Nephron progenitor cell (in vitro differentiated cells): ENCODE measurements at regions not wholly inside any gene's neighbourhood (a gene's known extent, or its start where the extent isn't known, plus 50 kb on each side); places are given as distances from the start of the nearest gene placed in this dataset.

ENCODE experiments used
- DNase-seq: peaks from one replicate; pipeline ENCODE4 v3.0.0; 2021
- H3K27ac Mint-ChIP-seq: 2 replicates; pipeline ENCODE4 v1.8.0; 2021; ENCODE audit warnings: mild to moderate bottlenecking, moderate library complexity, mixed read lengths
- H3K27me3 Mint-ChIP-seq: 2 replicates; pipeline ENCODE4 v1.8.0; 2021; ENCODE audit warnings: mild to moderate bottlenecking, low read depth, mixed read lengths; ENCODE audit not compliant: poor library complexity
- H3K36me3 Mint-ChIP-seq: 2 replicates; pipeline ENCODE4 v1.8.0; 2021; ENCODE audit warnings: low read depth, mixed read lengths
- H3K4me1 Mint-ChIP-seq: 2 replicates; pipeline ENCODE4 v1.8.0; 2021; ENCODE audit warnings: mixed read lengths
- H3K4me3 Mint-ChIP-seq: 2 replicates; pipeline ENCODE4 v1.8.0; 2021; ENCODE audit warnings: mild to moderate bottlenecking, moderate library complexity, mixed read lengths
- H3K9me3 Mint-ChIP-seq: 2 replicates; pipeline ENCODE4 v1.8.0; 2021; ENCODE audit warnings: mild to moderate bottlenecking, moderate library complexity, mixed read lengths
- CTCF ChIP-seq: fragments of 200-600 bp; sonication (generic); IDR thresholded peaks from 2 replicates; pipeline ENCODE4 v1.5.0; 2021; ENCODE audit warnings: antibody characterized with exemption

DNA sequence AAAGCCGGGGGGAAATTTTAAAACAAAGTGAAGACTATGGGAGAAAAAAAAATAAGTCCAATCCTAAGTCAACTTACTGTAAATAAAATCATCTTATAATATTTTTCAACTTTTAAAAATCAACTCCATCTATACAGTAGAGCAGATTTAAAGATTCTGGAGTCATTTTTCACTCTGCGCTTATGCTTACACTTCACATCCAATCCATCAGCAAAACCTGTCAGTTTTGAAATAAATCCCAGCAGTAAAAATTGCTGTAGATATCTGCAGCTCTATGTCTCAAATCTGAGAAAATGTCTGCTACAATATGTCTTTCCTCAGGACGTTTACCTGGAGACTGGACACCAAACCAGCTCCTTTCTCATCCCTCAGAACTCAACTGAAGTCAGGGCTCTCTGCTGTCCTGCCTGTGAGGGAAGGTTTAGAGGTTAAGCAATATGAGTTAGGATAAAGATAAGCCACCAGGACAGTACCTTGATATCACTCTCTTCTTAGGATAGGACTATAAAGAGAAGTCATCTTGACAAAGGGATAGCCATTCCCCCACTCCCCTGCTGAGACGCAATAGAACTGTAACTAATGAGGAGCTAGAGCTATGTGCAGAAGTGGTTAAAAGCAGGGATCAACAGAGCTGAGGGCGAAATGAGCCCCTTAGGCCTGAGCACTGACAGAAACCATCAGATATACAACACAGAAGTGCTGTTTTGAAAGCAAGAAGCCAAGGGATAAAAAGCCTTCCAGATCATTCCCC lies 254.7 kb upstream of the KLHL1 start:
- no peak for DNase-seq
- no peaks in the 10 kb centered on the region for H3K27me3 Mint-ChIP-seq
- H3K36me3 Mint-ChIP-seq = no peaks in the 10 kb centered on the region
- no peak for TF ChIP-seq CTCF
- H3K4me1 Mint-ChIP-seq = peaks cover 6% of the 10 kb centered on the region
- H3K27ac Mint-ChIP-seq = no peak overlapping the region
- no peak overlapping the region for H3K4me3 Mint-ChIP-seq
- no peaks in the 10 kb centered on the region for H3K9me3 Mint-ChIP-seq

GRCh38 chr13:70357031-70357430 lies 248.8 kb upstream of the KLHL1 start:
- no peak for DNase-seq
- Mint-ChIP-seq H3K27ac (no peak overlapping the region), H3K4me3 (no peak overlapping the region), H3K36me3 (no peaks in the 10 kb centered on the region), H3K27me3 (no peaks in the 10 kb centered on the region), H3K9me3 (no peaks in the 10 kb centered on the region), H3K4me1 (peaks cover 6% of the 10 kb centered on the region)
- TF ChIP-seq CTCF = no peak

- Mint-ChIP-seq H3K36me3 (no peaks in the 10 kb centered on the region), H3K9me3 (no peaks in the 10 kb centered on the region), H3K4me1 (no peaks in the 10 kb centered on the region), H3K27me3 (peaks cover 3% of the 10 kb centered on the region), H3K27ac (no peak overlapping the region), H3K4me3 (no peak overlapping the region)
- no peak for TF ChIP-seq CTCF
- peak; percentile 4 for DNase-seq
Measured at GRCh38 chr13:70353096-70353495, 244.8 kb upstream of the KLHL1 start.

- no peaks in the 10 kb centered on the region for H3K4me1 Mint-ChIP-seq
- H3K27me3 Mint-ChIP-seq = peaks cover 7% of the 10 kb centered on the region
- no peaks in the 10 kb centered on the region for H3K9me3 Mint-ChIP-seq
- no peaks in the 10 kb centered on the region for H3K36me3 Mint-ChIP-seq
- H3K4me3 Mint-ChIP-seq = no peak overlapping the region
- no peak for DNase-seq
- no peak for TF ChIP-seq CTCF
- no peak overlapping the region for H3K27ac Mint-ChIP-seq
Measured at GRCh38 chr13:70347947-70348620, 239.8 kb upstream of the KLHL1 start.

DNA sequence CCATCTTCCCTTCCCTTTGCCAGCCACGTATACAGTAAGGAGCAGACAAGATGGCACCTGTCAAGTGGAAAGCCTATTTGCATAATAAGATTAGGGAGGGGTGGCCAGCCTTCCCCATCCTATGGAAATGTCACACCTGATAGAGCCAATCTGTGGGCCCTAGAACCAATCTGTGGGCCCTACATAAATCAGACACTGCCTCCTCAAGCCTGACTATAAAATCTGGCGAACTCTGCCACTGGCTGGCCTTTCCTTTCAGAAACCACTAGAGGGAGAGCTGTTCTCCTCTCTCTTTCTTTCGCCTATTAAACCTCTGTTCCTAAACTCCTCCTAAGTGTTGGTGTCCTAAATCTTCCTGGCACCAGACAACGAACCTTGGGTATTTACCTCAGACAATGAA lies 231.5 kb upstream of the KLHL1 start:
- TF ChIP-seq CTCF = peak; percentile 65

GRCh38 chr13:70338609-70339008 lies 230.4 kb upstream of the KLHL1 start:
- no peak overlapping the region for H3K27ac Mint-ChIP-seq
- no peak overlapping the region for H3K4me3 Mint-ChIP-seq
- no peaks in the 10 kb centered on the region for H3K27me3 Mint-ChIP-seq
- no peak for DNase-seq
- no peaks in the 10 kb centered on the region for H3K36me3 Mint-ChIP-seq
- no peaks in the 10 kb centered on the region for H3K4me1 Mint-ChIP-seq
- TF ChIP-seq CTCF = no peak
- H3K9me3 Mint-ChIP-seq = no peaks in the 10 kb centered on the region

More for the DNA sequence above, 231.5 kb upstream of the KLHL1 start:
- H3K36me3 Mint-ChIP-seq = no peaks in the 10 kb centered on the region
- no peaks in the 10 kb centered on the region for H3K27me3 Mint-ChIP-seq
- H3K27ac Mint-ChIP-seq = no peak overlapping the region
- no peaks in the 10 kb centered on the region for H3K4me1 Mint-ChIP-seq
- no peak overlapping the region for H3K4me3 Mint-ChIP-seq
- no peaks in the 10 kb centered on the region for H3K9me3 Mint-ChIP-seq
- peak; percentile 32 for DNase-seq
